Pancreas (tissue), 10 donors: ENCODE measurements at regions not wholly inside any gene's neighbourhood (a gene's known extent, or its start where the extent isn't known, plus 50 kb on each side); places are given as distances from the start of the nearest gene placed in this dataset.

ENCODE experiments used
- ATAC-seq, 4 donors: fragments of 200-7000 bp; cut with Tn5 transposase; one replicate each; pipeline versions ENCODE4 v1.8.0 to v1.9.1; 2020; ENCODE audit warnings: mild to moderate bottlenecking in 4 of 4, moderate library complexity in 4 of 4
- DNase-seq, 6 donors: peaks; one replicate each; pipeline ENCODE4 v3.0.0-alpha.2; 2020
- FAIRE-seq: peaks from 2 replicates; lab custom pipeline; 2012; peaks lifted over from hg19 to GRCh38; lab: Jason Lieb, UNC
- H3K27ac ChIP-seq, 4 donors: fragments of 200-600 bp; sonication (generic); 1 replicate in 3 of 4; 2 replicates in 1 of 4; pipeline versions ENCODE4 v1.5.0 to v1.8.0; 2020
- H3K27me3 ChIP-seq, 4 donors: fragments of 200-600 bp; one replicate each; pipeline ENCODE4 v1.8.0; 2021
- H3K36me3 ChIP-seq, 3 donors: fragments of 200-600 bp; sonication (generic) in 1 of 3; one replicate each; pipeline versions ENCODE4 v1.5.0 to v1.8.0; 2020 to 2021
- H3K4me1 ChIP-seq, 3 donors: fragments of 200-600 bp; one replicate each; pipeline ENCODE4 v1.8.0; 2021
- H3K4me3 ChIP-seq, 4 donors: fragments of 200-600 bp; sonication (generic) in 2 of 4; one replicate each; pipeline versions ENCODE4 v1.5.0 to v1.8.0; 2020 to 2021
- H3K9me3 ChIP-seq, 4 donors: fragments of 200-600 bp; one replicate each; pipeline ENCODE4 v1.8.0; 2021
- CTCF ChIP-seq, 4 donors: fragments of 200-600 bp; sonication (generic) in 3 of 4; IDR thresholded peaks; one replicate each; pipeline versions ENCODE4 v1.5.0 to v1.8.0; 2021; ENCODE audit warnings: antibody characterized with exemption in 4 of 4
- WGBS, 2 donors: extraction: QIAGEN DNeasy Blood & Tissue Kit; methylation state at CpG; one replicate each; pipeline ENCODE4 v1.1.7; 2013; 5-methylcytosine and 5-hydroxymethylcytosine counted together
- intact Hi-C, 3 donors: fragments of 100-400 bp; cut with DNase I; formaldehyde crosslinking; loops; one replicate each; pipeline versions ENCODE4 v1.11.1 to v1.14.2; 2022
- donor health status: healthy with polysubstance abuse.
- donor health status: DM: no; HTN: no; CAD: no; lungs with moderate emphysema.
- donor health status: DM: no; HTN: no; CAD: no.
- donor health status: control.
- donor health status: control.
- donor health status: Bipolar disorder and iron deficiency.
- donor health status: DM: yes; HTN: yes; CAD: no.
- donor health status: DM: no; HTN: no; CAD: no.
- donor health status: DM: no; HTN: no; CAD: no.
- donor health status: DM: yes; HTN: yes; CAD: no.

- H3K27ac ChIP-seq = no peak overlapping the region
- H3K36me3 ChIP-seq = no peaks in the 10 kb centered on the region
- 81 to 87% methylated on average over 6 of the region's 6 CpGs for WGBS, 2 donors
- no peak for TF ChIP-seq CTCF (IDR thresholded peaks at IDR 0.05)
- FAIRE-seq (no peak), DNase-seq (no peak), ATAC-seq (no peak)
- H3K27me3 ChIP-seq = no peaks in the 10 kb centered on the region
- no peak overlapping the region for H3K4me3 ChIP-seq
- intact Hi-C loops = no loop called here
- no peaks in the 10 kb centered on the region for H3K4me1 ChIP-seq
- H3K9me3 ChIP-seq = no peaks in the 10 kb centered on the region
Observed at GRCh38 chr18:6605115-6605869, 124.2 kb upstream of the ARHGAP28 start.

GRCh38 chr18:6606411-6607085, 123.0 kb upstream of the ARHGAP28 start:
- Histone ChIP-seq H3K4me1 (no peaks in the 10 kb centered on the region), H3K27ac (no peak overlapping the region), H3K27me3 (no peaks in the 10 kb centered on the region), H3K9me3 (no peaks in the 10 kb centered on the region), H3K4me3 (no peak overlapping the region), H3K36me3 (no peaks in the 10 kb centered on the region)
- DNase-seq (no peak), ATAC-seq (no peak), FAIRE-seq (no peak)
- intact Hi-C loops = no loop called here
- no peak for TF ChIP-seq CTCF (IDR thresholded peaks at IDR 0.05)
- WGBS, 2 donors = 79 to 86% methylated on average over 4 of the region's 4 CpGs

- H3K4me1 ChIP-seq = no peaks in the 10 kb centered on the region
- TF ChIP-seq CTCF (IDR thresholded peaks at IDR 0.05) = no peak
- H3K27me3 ChIP-seq = no peaks in the 10 kb centered on the region
- peak overlapping the region in 1 of 4 donors; percentile 4 for H3K27ac ChIP-seq
- no peaks in the 10 kb centered on the region for H3K9me3 ChIP-seq
- ATAC-seq (peak in 3 of 4 donors; percentile 32 to 75 (median 45)), DNase-seq (peak in 2 of 6 donors; percentile 6 to 29), FAIRE-seq (no peak)
- no peak overlapping the region for H3K4me3 ChIP-seq
- intact Hi-C loops = no loop called here
- H3K36me3 ChIP-seq = no peaks in the 10 kb centered on the region
- WGBS, 2 donors = 28 to 30% methylated on average over 6 of the region's 6 CpGs
Observed at GRCh38 chr18:6607343-6607742, 122.2 kb upstream of the ARHGAP28 start.

- Histone ChIP-seq H3K27ac (no peak overlapping the region), H3K27me3 (no peaks in the 10 kb centered on the region), H3K4me3 (no peak overlapping the region), H3K9me3 (no peaks in the 10 kb centered on the region), H3K4me1 (no peaks in the 10 kb centered on the region), H3K36me3 (no peaks in the 10 kb centered on the region)
- no peak for FAIRE-seq
- no peak for DNase-seq
- no peak for ATAC-seq
- intact Hi-C loops = no loop called here
- no peak for TF ChIP-seq CTCF (IDR thresholded peaks at IDR 0.05)
- WGBS, 2 donors = 88 to 94% methylated on average over 7 of the region's 7 CpGs
Observed at GRCh38 chr18:6609666-6610264, 119.8 kb upstream of the ARHGAP28 start.
